ENCODE measurements at regions not wholly inside any gene's neighbourhood (a gene's known extent, or its start where the extent isn't known, plus 50 kb on each side); places are given as distances from the start of the nearest gene placed in this dataset.

DNA sequence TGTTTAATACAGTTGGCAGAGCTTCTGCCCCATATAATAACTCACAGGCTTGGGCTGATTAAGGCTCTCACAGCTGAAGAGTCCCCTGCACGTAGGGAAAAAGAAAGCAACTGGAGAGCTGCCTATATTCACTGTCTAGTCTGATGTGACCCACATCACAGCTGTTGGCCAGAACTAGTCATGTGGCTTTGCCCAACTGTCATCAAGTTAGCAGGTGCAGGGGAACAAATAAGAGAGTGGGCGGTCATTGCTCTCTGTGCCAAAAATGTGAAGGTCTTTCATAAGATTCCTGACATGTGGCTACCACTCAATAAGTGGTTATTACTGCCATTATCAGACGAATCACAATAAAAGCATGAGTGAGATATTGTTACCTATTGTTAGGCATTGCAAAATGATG, 665.2 kb downstream of the DOK5 start:
- TF ChIP-seq, protein P1, sequence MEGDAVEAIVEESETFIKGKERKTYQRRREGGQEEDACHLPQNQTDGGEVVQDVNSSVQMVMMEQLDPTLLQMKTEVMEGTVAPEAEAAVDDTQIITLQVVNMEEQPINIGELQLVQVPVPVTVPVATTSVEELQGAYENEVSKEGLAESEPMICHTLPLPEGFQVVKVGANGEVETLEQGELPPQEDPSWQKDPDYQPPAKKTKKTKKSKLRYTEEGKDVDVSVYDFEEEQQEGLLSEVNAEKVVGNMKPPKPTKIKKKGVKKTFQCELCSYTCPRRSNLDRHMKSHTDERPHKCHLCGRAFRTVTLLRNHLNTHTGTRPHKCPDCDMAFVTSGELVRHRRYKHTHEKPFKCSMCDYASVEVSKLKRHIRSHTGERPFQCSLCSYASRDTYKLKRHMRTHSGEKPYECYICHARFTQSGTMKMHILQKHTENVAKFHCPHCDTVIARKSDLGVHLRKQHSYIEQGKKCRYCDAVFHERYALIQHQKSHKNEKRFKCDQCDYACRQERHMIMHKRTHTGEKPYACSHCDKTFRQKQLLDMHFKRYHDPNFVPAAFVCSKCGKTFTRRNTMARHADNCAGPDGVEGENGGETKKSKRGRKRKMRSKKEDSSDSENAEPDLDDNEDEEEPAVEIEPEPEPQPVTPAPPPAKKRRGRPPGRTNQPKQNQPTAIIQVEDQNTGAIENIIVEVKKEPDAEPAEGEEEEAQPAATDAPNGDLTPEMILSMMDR (IDR thresholded peaks at IDR 0.05) = no peak
- TF ChIP-seq EP300 (IDR thresholded peaks at IDR 0.05) (no peak), POLR2AphosphoS5 (IDR thresholded peaks at IDR 0.05) (no peak), POLR2A (IDR thresholded peaks at IDR 0.05; ENCODE audit: low read depth) (no peak)

All from esophagus muscularis mucosa (tissue), 4 donors.